Gastroesophageal sphincter (tissue), 4 donors: ENCODE measurements at regions not wholly inside any gene's neighbourhood (a gene's known extent, or its start where the extent isn't known, plus 50 kb on each side); places are given as distances from the start of the nearest gene placed in this dataset.

Source experiments
- ATAC-seq: fragments of 150-250 bp; one replicate; pipeline ENCODE4 v1.9.1; 2016; ENCODE audit warnings: mild to moderate bottlenecking, moderate library complexity
- H3K27ac ChIP-seq, 4 donors: fragments of 200-600 bp; sonication (generic) in 3 of 4; 1 replicate in 3 of 4; 2 replicates in 1 of 4; pipeline ENCODE4 v1.5.1; 2016 to 2019
- H3K27me3 ChIP-seq: fragments of 200-600 bp; sonication (generic); one replicate; pipeline ENCODE4 v1.5.1; 2019
- H3K36me3 ChIP-seq, 2 donors: fragments of 200-600 bp; sonication (generic); one replicate each; pipeline ENCODE4 v1.5.1; 2019; ENCODE audit warnings: control low read depth in 1 of 2
- H3K4me1 ChIP-seq, 3 donors: fragments of 200-600 bp; sonication (generic); 1 replicate in 2 of 3; 2 replicates in 1 of 3; pipeline ENCODE4 v1.5.1; 2016 to 2019; ENCODE audit warnings: control low read depth in 2 of 3
- H3K4me3 ChIP-seq, 2 donors: fragments of 200-600 bp; sonication (generic); one replicate each; pipeline ENCODE4 v1.5.1; 2019; ENCODE audit warnings: mild to moderate bottlenecking in 1 of 2, moderate library complexity in 1 of 2
- H3K9me3 ChIP-seq, 3 donors: fragments of 200-600 bp; sonication (generic); one replicate each; pipeline ENCODE4 v1.5.1; 2017 to 2019; ENCODE audit warnings: control low read depth in 2 of 3
- CTCF ChIP-seq, 4 experiments: fragments of 200-600 bp in 2 of 4; fragments of 450-650 bp in 2 of 4; sonication (generic) in 1 of 4; IDR thresholded peaks; one replicate each; pipeline ENCODE4 v1.5.1; 2017 to 2019; ENCODE audit warnings: antibody characterized with exemption in 4 of 4, mild to moderate bottlenecking in 2 of 4, moderate library complexity in 2 of 4
- EP300 ChIP-seq: sonication (generic); formaldehyde crosslinking; IDR thresholded peaks from one replicate; pipeline ENCODE4 v1.6.1; 2017; ENCODE audit warnings: antibody characterized with exemption, mild to moderate bottlenecking
- POLR2A ChIP-seq, 2 donors: fragments of 450-650 bp; IDR thresholded peaks; one replicate each; pipeline ENCODE4 v1.6.1; 2017; ENCODE audit warnings: antibody characterized with exemption in 2 of 2, mild to moderate bottlenecking in 2 of 2, moderate library complexity in 1 of 2
- POLR2AphosphoS5 ChIP-seq: sonication (generic); formaldehyde crosslinking; IDR thresholded peaks from one replicate; pipeline ENCODE4 v1.6.1; 2017; ENCODE audit warnings: antibody characterized with exemption
- WGBS, 2 donors: methylation state at CpG; one replicate each; pipeline ENCODE4 v1.1.5; 2018; ENCODE audit warnings: low coverage in 1 of 2; 5-methylcytosine and 5-hydroxymethylcytosine counted together

GRCh38 chr6:149230712-149231460 is 86.6 kb upstream of the TAB2 start:
- H3K27me3 ChIP-seq, result no peaks in the 10 kb centered on the region
- H3K27ac ChIP-seq, result no peak overlapping the region
- H3K9me3 ChIP-seq, result no peaks in the 10 kb centered on the region
- no peaks in the 10 kb centered on the region for H3K36me3 ChIP-seq
- no peak for TF ChIP-seq EP300
- no peak for TF ChIP-seq POLR2AphosphoS5
- TF ChIP-seq POLR2A (IDR thresholded peaks at IDR 0.05), result no peak
- no peak for TF ChIP-seq CTCF (IDR thresholded peaks at IDR 0.05)
- 87 to 91% methylated on average over 4 to 5 of the region's 5 CpGs for WGBS, 2 donors
- no peak for ATAC-seq
- no peak overlapping the region for H3K4me3 ChIP-seq
- peaks cover 0 to 71% (median 0%) of the 10 kb centered on the region in 3 donors for H3K4me1 ChIP-seq

- TF ChIP-seq POLR2AphosphoS5 (no peak), EP300 (no peak), CTCF (IDR thresholded peaks at IDR 0.05) (no peak), POLR2A (IDR thresholded peaks at IDR 0.05) (no peak)
These were observed 85.7 kb upstream of the TAB2 start for GRCh38 chr6:149231778-149232177.

DNA sequence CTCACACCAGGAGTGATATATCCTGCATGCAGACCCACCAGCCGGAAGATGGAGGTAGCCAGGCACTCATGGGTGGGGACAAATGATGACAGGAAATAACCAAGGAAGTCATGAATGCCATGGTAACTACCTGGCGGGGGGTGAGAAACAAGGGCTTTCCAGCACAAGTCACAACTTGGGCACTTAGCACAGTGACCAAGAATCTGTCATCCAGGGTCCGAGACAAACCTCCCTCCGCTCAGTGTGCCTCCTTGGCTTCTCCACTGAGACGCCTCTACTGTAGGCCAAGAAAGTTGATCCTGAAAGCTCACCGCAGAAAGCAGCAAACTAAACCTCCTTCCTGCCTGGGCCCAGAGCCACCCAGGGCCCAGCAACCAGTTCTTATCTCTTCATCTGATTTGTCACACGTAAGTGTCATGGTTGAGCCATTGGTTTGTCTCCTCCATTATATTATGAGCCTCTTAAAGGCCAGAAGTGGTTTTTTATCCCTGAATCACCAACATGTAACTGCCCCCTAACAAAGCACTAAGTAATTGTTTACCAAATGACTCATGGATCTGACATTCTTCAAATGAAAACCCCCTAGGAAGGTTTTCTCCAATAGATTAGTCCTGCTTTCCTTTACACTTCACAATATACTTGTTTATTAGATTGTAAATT is 84.3 kb upstream of the TAB2 start:
- no peak for TF ChIP-seq POLR2AphosphoS5
- TF ChIP-seq EP300, result no peak
- TF ChIP-seq POLR2A (IDR thresholded peaks at IDR 0.05), result no peak
- TF ChIP-seq CTCF (IDR thresholded peaks at IDR 0.05), result no peak
- Histone ChIP-seq H3K36me3 (no peaks in the 10 kb centered on the region), H3K4me1 (peaks cover 0 to 73% (median 0%) of the 10 kb centered on the region in 3 donors), H3K4me3 (no peak overlapping the region), H3K27me3 (no peaks in the 10 kb centered on the region), H3K9me3 (no peaks in the 10 kb centered on the region), H3K27ac (no peak overlapping the region)
- 79 to 100% methylated on average over 4 to 5 of the region's 7 CpGs for WGBS, 2 donors
- no peak for ATAC-seq

More at GRCh38 chr6:149231778-149232177, 85.7 kb upstream of the TAB2 start:
- peaks cover 0 to 80% (median 0%) of the 10 kb centered on the region in 3 donors for H3K4me1 ChIP-seq
- ATAC-seq, result peak; percentile 72
- H3K9me3 ChIP-seq, result no peaks in the 10 kb centered on the region
- H3K4me3 ChIP-seq, result no peak overlapping the region
- peak overlapping the region in 3 of 4 donors; percentile 25 to 57 (median 47) for H3K27ac ChIP-seq
- no peaks in the 10 kb centered on the region for H3K27me3 ChIP-seq
- WGBS, 2 donors, result 63 to 75% methylated on average over 7 of the region's 7 CpGs
- no peaks in the 10 kb centered on the region for H3K36me3 ChIP-seq

DNA sequence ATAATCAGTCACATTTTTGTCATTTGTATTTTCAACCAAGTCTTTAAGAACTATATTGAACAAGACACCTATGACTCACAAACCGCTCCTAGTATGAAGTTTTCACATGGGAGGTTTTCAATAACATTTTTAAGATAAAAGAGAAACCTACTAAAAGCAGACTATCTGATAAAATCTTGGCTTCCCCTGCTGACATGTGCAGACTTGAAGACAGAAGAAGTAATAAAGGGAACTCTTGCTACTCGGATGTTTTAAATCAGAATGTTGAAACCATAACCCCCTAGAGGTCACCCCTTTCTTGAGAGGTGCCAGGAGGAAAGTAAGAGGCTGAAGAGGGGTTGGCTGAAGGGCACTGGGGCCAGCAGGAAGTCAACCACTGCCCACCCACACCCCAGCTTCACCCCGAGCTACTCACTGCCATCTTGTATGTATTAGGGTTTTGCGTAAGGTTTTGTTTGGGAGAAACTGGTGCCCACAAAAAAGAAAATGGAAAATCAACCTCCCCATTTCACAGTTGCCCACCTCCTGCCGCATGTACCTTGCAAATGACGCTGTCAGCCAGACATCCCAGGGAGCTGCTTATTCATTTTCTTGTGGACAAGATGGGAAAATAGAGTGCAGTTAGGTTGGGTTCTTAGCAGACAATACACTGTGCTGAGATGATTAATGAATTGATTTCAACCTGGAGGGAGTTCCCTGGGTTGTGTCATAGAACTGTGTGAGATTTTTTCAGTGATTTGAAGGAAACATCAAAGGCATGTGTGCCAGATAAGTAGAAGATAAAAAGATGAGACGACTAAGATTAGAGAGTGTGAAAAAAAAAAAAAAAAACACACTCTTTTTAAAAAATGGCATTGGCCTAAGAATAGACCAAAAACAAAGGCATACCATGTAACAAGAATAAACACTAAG is 83.2 kb upstream of the TAB2 start:
- H3K36me3 ChIP-seq, result no peaks in the 10 kb centered on the region
- H3K4me3 ChIP-seq, result no peak overlapping the region
- H3K27me3 ChIP-seq, result no peaks in the 10 kb centered on the region
- ATAC-seq, result no peak
- no peaks in the 10 kb centered on the region for H3K9me3 ChIP-seq
- peaks cover 0 to 62% (median 0%) of the 10 kb centered on the region in 3 donors for H3K4me1 ChIP-seq
- WGBS, 2 donors, result 63 to 77% methylated on average over 4 to 7 of the region's 7 CpGs
- H3K27ac ChIP-seq, result no peak overlapping the region
- TF ChIP-seq POLR2A (IDR thresholded peaks at IDR 0.05), result no peak
- no peak for TF ChIP-seq CTCF (IDR thresholded peaks at IDR 0.05)
- TF ChIP-seq EP300, result no peak
- TF ChIP-seq POLR2AphosphoS5, result no peak
